Thymus (tissue), 11 donors: ENCODE measurements at regions not wholly inside any gene's neighbourhood (a gene's known extent, or its start where the extent isn't known, plus 50 kb on each side); places are given as distances from the start of the nearest gene placed in this dataset.
"Not testable (repeated sequence)": the region's sequence is repeated elsewhere in the genome, so short reads cannot be mapped to it uniquely, and the experiment has no call there.

Experiments
- DNase-seq, 9 donors: peaks; one replicate each; pipeline ENCODE4 v3.0.0-alpha.2; 2013; ENCODE audit warnings: low spot score in 9 of 9, low read depth in 6 of 9, missing footprints in 1 of 9
- H3K27ac ChIP-seq, 2 donors: one replicate each; pipeline ENCODE4 v1.5.1; 2013; ENCODE audit warnings: control low read depth in 1 of 2, low read depth in 1 of 2, low read length in 1 of 2, mild to moderate bottlenecking in 1 of 2, moderate library complexity in 1 of 2
- H3K27me3 ChIP-seq, 2 donors: one replicate each; pipeline ENCODE4 v1.5.1; 2013; ENCODE audit warnings: low read length in 1 of 2; ENCODE audit not compliant: control insufficient read depth in 2 of 2, insufficient read depth in 1 of 2
- H3K36me3 ChIP-seq, 2 donors: one replicate each; pipeline ENCODE4 v1.5.1; 2013; ENCODE audit warnings: low read length in 1 of 2, mild to moderate bottlenecking in 1 of 2, moderate library complexity in 1 of 2; ENCODE audit not compliant: control insufficient read depth in 2 of 2, insufficient read depth in 2 of 2
- H3K4me1 ChIP-seq, 2 donors: one replicate each; pipeline ENCODE4 v1.5.1; 2013; ENCODE audit warnings: low read length in 2 of 2; ENCODE audit not compliant: control insufficient read depth in 2 of 2, insufficient read depth in 2 of 2
- H3K4me3 ChIP-seq, 2 donors: one replicate each; pipeline ENCODE4 v1.5.1; 2013; ENCODE audit warnings: low read length in 2 of 2, control low read depth in 1 of 2, mild to moderate bottlenecking in 1 of 2
- H3K9me3 ChIP-seq, 2 donors: one replicate each; pipeline ENCODE4 v1.5.1; 2013; ENCODE audit warnings: low read length in 1 of 2, mild to moderate bottlenecking in 1 of 2; ENCODE audit not compliant: control insufficient read depth in 2 of 2, insufficient read depth in 1 of 2
- WGBS: extraction: QIAGEN DNeasy Blood & Tissue Kit; methylation state at CpG from one replicate; pipeline ENCODE4 v1.1.7; 2013; 5-methylcytosine and 5-hydroxymethylcytosine counted together
- donor health status: healthy.

GRCh38 chr17:51425773-51426172, 165.4 kb downstream of the UTP18 start:
- H3K9me3 ChIP-seq: no peaks in the 10 kb centered on the region
- peaks cover 3 to 25% of the 10 kb centered on the region in 2 donors for H3K4me1 ChIP-seq
- no peak overlapping the region for H3K27ac ChIP-seq
- 98% methylated on average over 1 of the region's 1 CpG for WGBS
- no peak overlapping the region for H3K4me3 ChIP-seq
- no peak for DNase-seq
- no peaks in the 10 kb centered on the region for H3K27me3 ChIP-seq
- H3K36me3 ChIP-seq: no peaks in the 10 kb centered on the region

- Histone ChIP-seq H3K27me3 (no peaks in the 10 kb centered on the region), H3K4me1 (peaks cover 3 to 25% of the 10 kb centered on the region in 2 donors), H3K36me3 (no peaks in the 10 kb centered on the region), H3K9me3 (no peaks in the 10 kb centered on the region), H3K4me3 (no peak overlapping the region), H3K27ac (peak overlapping the region; percentile 59 to 66)
- 66% methylated on average over 7 of the region's 7 CpGs for WGBS
- DNase-seq: peak in 1 of 9 donors; percentile 42
Observed at GRCh38 chr17:51427323-51427811, 167.0 kb downstream of the UTP18 start.

DNA sequence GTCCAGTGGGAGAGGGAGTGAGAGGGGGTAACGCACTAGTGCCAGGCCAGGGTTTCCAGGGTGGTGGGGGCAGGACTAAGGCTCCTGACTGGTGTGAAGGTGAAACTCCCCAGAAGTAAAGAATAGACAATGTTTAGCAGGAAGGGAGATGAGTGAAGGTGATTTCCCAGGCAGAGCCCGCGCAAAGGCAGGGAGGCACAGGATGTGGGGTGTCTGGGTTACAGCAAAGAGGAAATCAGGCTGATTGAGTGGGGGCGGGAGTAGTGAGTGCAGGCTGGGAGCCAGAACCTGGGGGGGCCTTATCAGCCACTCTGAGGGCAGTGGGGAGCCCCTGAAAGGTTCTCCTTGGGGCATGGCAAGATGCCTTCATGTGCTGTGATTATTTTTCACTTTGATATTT, 167.5 kb downstream of the UTP18 start:
- peak in 5 of 9 donors; percentile 19 to 74 (median 42) for DNase-seq
- 12% methylated on average over 4 of the region's 4 CpGs for WGBS
- no peak overlapping the region for H3K4me3 ChIP-seq
- peak overlapping the region; percentile 59 to 66 for H3K27ac ChIP-seq
- no peaks in the 10 kb centered on the region for H3K9me3 ChIP-seq
- no peaks in the 10 kb centered on the region for H3K27me3 ChIP-seq
- H3K4me1 ChIP-seq: peaks cover 3 to 25% of the 10 kb centered on the region in 2 donors
- H3K36me3 ChIP-seq: no peaks in the 10 kb centered on the region

DNA sequence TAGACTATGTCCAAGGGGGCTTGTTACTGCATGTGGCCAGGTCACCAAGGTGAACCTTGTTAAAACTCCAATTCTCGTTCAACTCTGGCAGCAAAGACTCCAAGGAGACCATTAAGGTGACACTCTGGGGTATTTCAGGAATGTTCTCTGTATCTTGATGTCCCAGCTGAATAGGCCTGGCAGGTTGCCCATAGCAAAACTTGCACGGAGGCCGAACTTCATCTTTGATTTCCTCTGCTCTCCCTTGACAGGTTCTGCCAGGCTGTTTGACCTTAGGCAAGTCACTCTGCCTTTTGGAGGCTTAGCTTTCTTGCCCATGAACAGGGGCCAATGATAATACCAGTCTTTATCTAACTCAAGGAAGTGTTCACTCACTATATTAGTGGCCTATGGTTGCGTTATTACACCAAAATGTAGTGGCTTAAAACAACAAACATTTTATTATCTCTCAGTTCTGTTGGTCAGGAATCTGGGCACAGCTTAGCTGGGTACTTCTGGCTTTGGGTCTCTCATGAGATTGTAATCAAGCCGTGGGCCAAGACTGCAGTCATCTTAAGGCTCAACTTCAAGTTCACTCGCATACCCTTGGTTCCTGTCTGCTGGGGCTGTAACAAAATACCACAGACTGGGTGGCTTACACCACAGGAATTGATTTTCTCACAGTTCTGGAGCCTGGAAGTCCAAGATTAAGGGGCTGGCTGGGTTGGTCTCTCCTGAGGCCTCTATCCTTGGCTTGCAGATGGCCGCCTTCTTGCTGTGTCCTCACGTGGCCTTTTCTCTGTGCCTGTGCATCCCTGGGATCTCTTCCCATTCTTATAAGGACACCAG, 168.5 kb downstream of the UTP18 start:
- 75% methylated on average over 8 of the region's 8 CpGs for WGBS

DNA sequence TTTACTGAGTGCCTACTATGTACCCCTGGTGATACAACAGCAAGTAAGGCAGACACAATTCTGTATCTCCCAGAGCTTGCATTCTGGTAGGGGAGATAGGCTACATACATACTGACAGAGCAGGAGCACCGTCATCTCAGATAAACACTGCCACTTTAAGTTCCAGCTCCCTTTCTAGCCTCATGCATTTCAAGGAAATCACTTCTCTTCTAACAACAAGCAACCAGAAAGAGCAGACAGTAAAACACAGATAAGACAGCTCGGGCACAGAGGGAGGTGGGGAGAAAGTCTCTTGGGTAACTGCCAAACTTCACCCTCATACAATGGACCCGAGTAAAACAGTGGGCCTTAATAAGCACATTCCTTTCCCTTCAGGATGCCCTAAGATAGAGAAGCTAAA, 169.6 kb downstream of the UTP18 start:
- WGBS: 49% methylated on average over 3 of the region's 3 CpGs
- not testable (repeated sequence) for H3K9me3 ChIP-seq, H3K4me3 ChIP-seq

More for the DNA sequence above, 168.5 kb downstream of the UTP18 start:
- H3K36me3 ChIP-seq: no peaks in the 10 kb centered on the region
- no peaks in the 10 kb centered on the region for H3K27me3 ChIP-seq
- peak overlapping the region; percentile 25 to 64 for H3K27ac ChIP-seq
- no peak overlapping the region for H3K4me3 ChIP-seq
- H3K4me1 ChIP-seq: peaks cover 3 to 25% of the 10 kb centered on the region in 2 donors
- H3K9me3 ChIP-seq: no peaks in the 10 kb centered on the region
- peak in 1 of 9 donors; percentile 26 for DNase-seq

GRCh38 chr17:51430591-51430990, 170.2 kb downstream of the UTP18 start:
- WGBS: 93% methylated on average over 5 of the region's 5 CpGs
- Histone ChIP-seq H3K27ac (no peak overlapping the region), H3K4me3 (no peak overlapping the region), H3K36me3 (no peaks in the 10 kb centered on the region), H3K27me3 (no peaks in the 10 kb centered on the region), H3K9me3 (no peaks in the 10 kb centered on the region), H3K4me1 (peaks cover 3 to 25% of the 10 kb centered on the region in 2 donors)
- DNase-seq: peak in 1 of 9 donors; percentile 43

More for the DNA sequence above, 169.6 kb downstream of the UTP18 start:
- not testable (repeated sequence) for H3K36me3 ChIP-seq, H3K27me3 ChIP-seq, DNase-seq
- H3K4me1 ChIP-seq: peaks cover 3 to 25% of the 10 kb centered on the region in 2 donors
- peak overlapping the region; percentile 59 to 68 for H3K27ac ChIP-seq

- no peak overlapping the region for H3K4me3 ChIP-seq
- no peaks in the 10 kb centered on the region for H3K9me3 ChIP-seq
- DNase-seq: no peak
- H3K27ac ChIP-seq: no peak overlapping the region
- no peaks in the 10 kb centered on the region for H3K27me3 ChIP-seq
- peaks cover 0 to 2% of the 10 kb centered on the region in 2 donors for H3K4me1 ChIP-seq
- no peaks in the 10 kb centered on the region for H3K36me3 ChIP-seq
- WGBS: 91% methylated on average over 7 of the region's 7 CpGs
Observed at GRCh38 chr17:51434434-51435170, 174.3 kb downstream of the UTP18 start.

- no peak overlapping the region for H3K4me3 ChIP-seq
Observed at GRCh38 chr17:51435171-51435552, 174.8 kb downstream of the UTP18 start.

DNA sequence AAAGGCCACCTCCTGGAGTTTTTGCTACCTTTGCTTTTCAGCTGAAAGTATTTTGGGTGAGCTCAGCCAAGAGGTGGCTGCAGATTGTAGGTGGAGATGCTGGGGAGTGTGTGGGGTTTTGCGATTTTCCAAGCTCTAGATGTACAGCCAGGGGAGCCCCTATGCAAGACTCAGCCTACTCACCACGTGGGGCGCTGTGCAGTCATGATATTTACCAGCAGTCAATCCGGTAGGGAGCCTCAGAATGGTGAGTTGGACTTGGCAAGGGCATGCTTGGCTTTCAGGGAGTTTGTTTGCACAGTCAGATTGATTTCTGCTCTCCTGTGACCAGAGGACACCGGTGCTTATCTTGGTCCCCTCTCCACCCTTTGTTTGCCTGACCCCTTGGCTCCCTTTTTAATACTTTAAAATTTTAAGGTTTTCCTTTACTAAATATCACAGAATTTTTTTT, 175.3 kb downstream of the UTP18 start:
- DNase-seq: peak in 1 of 9 donors; percentile 36
- no peak overlapping the region for H3K27ac ChIP-seq

More at GRCh38 chr17:51435171-51435552, 174.8 kb downstream of the UTP18 start:
- H3K27me3 ChIP-seq: no peaks in the 10 kb centered on the region
- WGBS: 84% methylated on average over 3 of the region's 3 CpGs
- no peaks in the 10 kb centered on the region for H3K4me1 ChIP-seq
- H3K9me3 ChIP-seq: no peaks in the 10 kb centered on the region
- no peaks in the 10 kb centered on the region for H3K36me3 ChIP-seq
- DNase-seq: no peak
- no peak overlapping the region for H3K27ac ChIP-seq

More for the DNA sequence above, 175.3 kb downstream of the UTP18 start:
- Histone ChIP-seq H3K9me3 (no peaks in the 10 kb centered on the region), H3K4me3 (no peak overlapping the region), H3K4me1 (no peaks in the 10 kb centered on the region), H3K36me3 (no peaks in the 10 kb centered on the region), H3K27me3 (no peaks in the 10 kb centered on the region)
- 39% methylated on average over 5 of the region's 5 CpGs for WGBS
